ENCODE measurements at regions not wholly inside any gene's neighbourhood (a gene's known extent, or its start where the extent isn't known, plus 50 kb on each side); places are given as distances from the start of the nearest gene placed in this dataset.
"Not testable (repeated sequence)": the region's sequence is repeated elsewhere in the genome, so short reads cannot be mapped to it uniquely, and the experiment has no call there.

DNA sequence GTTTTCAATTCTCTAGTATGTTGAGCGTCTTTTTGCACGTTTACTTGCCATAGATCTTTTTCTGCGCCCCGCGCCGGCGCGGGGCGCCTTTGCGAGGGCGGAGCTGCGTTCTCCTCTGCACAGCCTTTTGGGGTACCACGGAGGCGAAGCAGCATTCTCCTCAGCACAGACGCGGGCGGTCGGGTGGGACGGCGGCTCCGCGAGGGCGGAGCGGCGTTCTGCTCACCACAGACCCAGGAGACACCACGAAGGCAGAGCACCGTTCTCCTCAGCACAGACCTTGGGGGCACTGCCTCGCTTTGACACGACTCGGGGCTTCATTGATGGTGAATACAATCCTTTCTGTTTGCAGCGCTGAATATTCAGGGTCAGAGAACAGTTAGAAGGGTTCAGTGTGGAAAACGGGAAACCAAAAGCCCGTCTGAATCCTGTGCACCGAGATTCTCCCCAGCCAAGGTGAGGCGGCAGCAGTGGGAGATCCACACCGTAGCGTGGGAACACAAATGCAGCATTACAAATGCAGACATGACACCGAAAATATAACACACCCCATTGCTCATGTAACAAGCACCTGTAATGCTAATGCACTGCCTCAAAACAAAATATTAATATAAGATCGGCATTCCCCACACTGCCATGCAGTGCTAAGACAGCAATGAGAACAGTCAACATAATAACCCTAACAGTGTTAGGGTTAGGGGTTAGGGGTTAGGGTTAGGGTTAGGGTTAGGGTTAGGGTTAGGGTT is 190.7 kb upstream of the VIPR2 start:
- not testable (repeated sequence) for H3K4me3 ChIP-seq (ENCODE audit: low read length in 2 of 2); H3K36me3 ChIP-seq (ENCODE audit: control insufficient read depth in 2 of 2, insufficient read depth in 2 of 2, low read length in 2 of 2); H3K27ac ChIP-seq (ENCODE audit: low read length); H3K9me3 ChIP-seq (ENCODE audit: control insufficient read depth in 2 of 2, low read length in 2 of 2); H3K9ac ChIP-seq (ENCODE audit: low read length in 2 of 2); H3K27me3 ChIP-seq (ENCODE audit: control insufficient read depth in 1 of 2, insufficient read depth in 2 of 2, low read length in 2 of 2); H3K4me1 ChIP-seq (ENCODE audit: control insufficient read depth, insufficient read depth, low read length)

DNA sequence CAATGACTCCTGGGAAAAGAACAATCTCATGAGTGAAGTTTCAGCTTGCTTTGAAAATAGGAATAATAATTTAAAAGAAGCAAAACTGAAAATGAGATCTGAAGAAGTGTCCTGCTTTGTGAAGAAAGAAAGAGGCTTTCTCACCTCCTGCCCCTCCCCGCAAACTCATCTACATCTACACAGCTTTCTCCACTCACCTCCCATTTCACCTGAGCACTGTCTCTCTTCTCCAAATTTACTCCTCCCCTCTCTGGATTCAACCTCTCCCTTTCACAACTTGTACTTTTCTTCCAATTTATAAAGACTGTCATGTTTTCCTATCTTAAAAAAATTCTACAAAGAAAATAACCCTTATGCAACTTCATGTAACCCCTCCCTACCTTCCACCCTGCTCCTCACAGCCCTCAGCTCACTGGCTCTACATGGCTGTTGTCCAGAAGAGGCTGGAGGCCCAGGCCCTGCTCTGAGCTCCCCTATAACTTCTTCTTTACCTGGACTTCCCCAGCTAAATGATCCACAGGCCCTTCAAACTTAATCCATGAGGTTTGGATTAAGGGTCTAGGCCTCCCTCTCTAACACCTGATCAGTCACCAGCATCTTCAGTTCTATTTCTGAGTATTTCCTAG is 188.3 kb upstream of the VIPR2 start:
- not testable (repeated sequence) for H3K9ac ChIP-seq (ENCODE audit: low read length in 2 of 2); H3K27ac ChIP-seq (ENCODE audit: low read length); H3K4me3 ChIP-seq (ENCODE audit: low read length in 2 of 2); H3K4me1 ChIP-seq (ENCODE audit: control insufficient read depth, insufficient read depth, low read length); H3K36me3 ChIP-seq (ENCODE audit: control insufficient read depth in 2 of 2, insufficient read depth in 2 of 2, low read length in 2 of 2); H3K27me3 ChIP-seq (ENCODE audit: control insufficient read depth in 1 of 2, insufficient read depth in 2 of 2, low read length in 2 of 2); H3K9me3 ChIP-seq (ENCODE audit: control insufficient read depth in 2 of 2, low read length in 2 of 2)

DNA sequence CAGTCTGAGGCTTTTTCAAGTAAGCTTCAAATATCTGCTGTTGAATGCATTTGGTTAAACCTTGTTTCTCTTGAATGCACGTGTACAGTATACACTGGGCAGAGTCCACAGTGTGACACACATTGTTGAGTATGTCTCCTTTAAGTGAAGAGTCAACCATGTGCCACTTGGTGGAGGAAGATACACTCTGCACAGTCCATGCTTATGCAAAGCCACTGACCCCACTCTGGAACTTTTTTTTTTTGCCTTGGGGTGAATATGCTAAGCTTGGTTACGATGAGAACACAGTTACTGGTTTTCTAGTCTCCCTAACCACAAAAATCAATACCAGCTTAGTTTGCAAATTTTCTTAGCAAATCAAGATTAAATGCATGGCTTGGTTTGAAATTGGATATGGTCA is 186.8 kb upstream of the VIPR2 start:
- Histone ChIP-seq H3K27me3 (ENCODE audit: control insufficient read depth in 1 of 2, insufficient read depth in 2 of 2, low read length in 2 of 2) (no peaks in the 10 kb centered on the region), H3K9ac (ENCODE audit: low read length in 2 of 2) (no peak overlapping the region), H3K4me1 (ENCODE audit: control insufficient read depth, insufficient read depth, low read length) (no peaks in the 10 kb centered on the region), H3K4me3 (ENCODE audit: low read length in 2 of 2) (no peak overlapping the region), H3K27ac (ENCODE audit: low read length) (no peak overlapping the region), H3K36me3 (ENCODE audit: control insufficient read depth in 2 of 2, insufficient read depth in 2 of 2, low read length in 2 of 2) (no peaks in the 10 kb centered on the region), H3K9me3 (ENCODE audit: control insufficient read depth in 2 of 2, low read length in 2 of 2) (peaks cover 0 to 17% of the 10 kb centered on the region in 2 donors)

DNA sequence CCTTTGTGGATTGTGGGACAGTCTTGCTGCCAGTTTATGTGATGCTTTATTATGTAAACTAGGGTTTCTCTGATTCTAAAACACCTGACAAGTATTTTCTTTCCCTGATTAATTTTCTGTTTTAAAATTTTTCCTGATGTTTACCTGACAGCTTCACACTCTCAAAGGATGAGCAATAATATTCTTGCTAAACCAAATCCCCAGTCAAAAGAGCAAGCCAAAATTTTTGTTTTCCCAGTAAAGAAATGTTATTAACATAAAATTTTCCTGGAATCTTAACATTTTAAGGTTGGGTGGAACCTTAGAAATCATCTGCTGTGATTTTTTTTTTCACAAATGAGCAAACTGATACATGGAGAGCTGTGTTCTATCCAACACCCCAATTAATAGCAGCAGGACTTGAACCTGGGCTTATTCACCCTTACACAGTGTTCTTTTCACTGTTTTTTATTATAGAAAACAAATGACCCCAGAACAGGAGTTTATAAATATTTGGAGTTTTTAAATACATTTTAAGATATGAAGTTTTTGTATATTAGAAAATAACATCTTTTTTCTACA is 185.2 kb upstream of the VIPR2 start:
- Histone ChIP-seq H3K9me3 (ENCODE audit: control insufficient read depth in 2 of 2, low read length in 2 of 2) (peaks cover 0 to 17% of the 10 kb centered on the region in 2 donors), H3K9ac (ENCODE audit: low read length in 2 of 2) (no peak overlapping the region), H3K27me3 (ENCODE audit: control insufficient read depth in 1 of 2, insufficient read depth in 2 of 2, low read length in 2 of 2) (no peaks in the 10 kb centered on the region), H3K4me3 (ENCODE audit: low read length in 2 of 2) (no peak overlapping the region), H3K36me3 (ENCODE audit: control insufficient read depth in 2 of 2, insufficient read depth in 2 of 2, low read length in 2 of 2) (no peaks in the 10 kb centered on the region), H3K4me1 (ENCODE audit: control insufficient read depth, insufficient read depth, low read length) (no peaks in the 10 kb centered on the region), H3K27ac (ENCODE audit: low read length) (no peak overlapping the region)

DNA sequence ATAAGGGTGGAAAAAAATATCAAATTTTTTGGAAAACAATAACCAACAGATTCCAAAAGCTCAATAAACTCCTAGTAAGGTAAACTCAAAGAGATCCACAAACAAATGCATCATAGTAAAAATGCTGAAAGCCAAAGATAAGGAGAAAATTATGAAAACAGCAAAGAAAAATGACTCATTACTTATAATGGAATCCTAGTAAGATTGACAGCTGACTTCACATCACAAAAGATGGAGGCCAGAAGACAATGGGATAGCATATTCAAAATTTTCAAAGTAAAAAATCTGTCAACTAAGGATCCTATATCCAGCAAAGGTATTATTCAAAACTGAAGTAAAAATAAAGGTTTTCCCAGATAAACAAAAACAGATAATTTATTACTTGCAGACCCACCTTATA is 183.4 kb upstream of the VIPR2 start:
- H3K9ac ChIP-seq (ENCODE audit: low read length in 2 of 2): no peak overlapping the region
- H3K27ac ChIP-seq (ENCODE audit: low read length): no peak overlapping the region
- no peak overlapping the region for H3K4me3 ChIP-seq (ENCODE audit: low read length in 2 of 2)
- H3K36me3 ChIP-seq (ENCODE audit: control insufficient read depth in 2 of 2, insufficient read depth in 2 of 2, low read length in 2 of 2): no peaks in the 10 kb centered on the region
- H3K27me3 ChIP-seq (ENCODE audit: control insufficient read depth in 1 of 2, insufficient read depth in 2 of 2, low read length in 2 of 2): no peaks in the 10 kb centered on the region
- H3K9me3 ChIP-seq (ENCODE audit: control insufficient read depth in 2 of 2, low read length in 2 of 2): peaks cover 0 to 17% of the 10 kb centered on the region in 2 donors
- no peaks in the 10 kb centered on the region for H3K4me1 ChIP-seq (ENCODE audit: control insufficient read depth, insufficient read depth, low read length)

DNA sequence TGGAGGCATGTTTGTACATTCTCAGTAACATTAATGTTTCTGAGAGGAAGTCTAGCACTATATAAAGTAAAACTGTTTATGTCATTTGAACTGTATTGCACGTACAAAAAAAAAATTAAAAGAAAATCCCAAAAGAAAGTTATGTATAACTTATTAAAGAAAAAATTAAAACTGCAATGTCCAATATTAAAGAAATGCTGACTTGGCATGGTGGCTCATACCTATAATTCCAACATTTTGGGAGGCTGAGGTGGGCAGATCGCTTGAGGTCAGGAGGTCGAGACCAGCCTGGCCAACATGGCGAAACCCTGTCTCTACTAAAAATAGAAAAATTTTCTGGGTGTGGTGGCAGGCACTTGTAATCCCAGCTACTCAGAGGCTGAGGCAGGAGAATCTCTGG is 178.7 kb upstream of the VIPR2 start:
- Histone ChIP-seq H3K9ac (ENCODE audit: low read length in 2 of 2) (no peak overlapping the region), H3K4me1 (ENCODE audit: control insufficient read depth, insufficient read depth, low read length) (no peaks in the 10 kb centered on the region), H3K9me3 (ENCODE audit: control insufficient read depth in 2 of 2, low read length in 2 of 2) (peaks cover 0 to 12% of the 10 kb centered on the region in 2 donors), H3K27ac (ENCODE audit: low read length) (no peak overlapping the region), H3K4me3 (ENCODE audit: low read length in 2 of 2) (no peak overlapping the region), H3K27me3 (ENCODE audit: control insufficient read depth in 1 of 2, insufficient read depth in 2 of 2, low read length in 2 of 2) (no peaks in the 10 kb centered on the region), H3K36me3 (ENCODE audit: control insufficient read depth in 2 of 2, insufficient read depth in 2 of 2, low read length in 2 of 2) (no peaks in the 10 kb centered on the region)

DNA sequence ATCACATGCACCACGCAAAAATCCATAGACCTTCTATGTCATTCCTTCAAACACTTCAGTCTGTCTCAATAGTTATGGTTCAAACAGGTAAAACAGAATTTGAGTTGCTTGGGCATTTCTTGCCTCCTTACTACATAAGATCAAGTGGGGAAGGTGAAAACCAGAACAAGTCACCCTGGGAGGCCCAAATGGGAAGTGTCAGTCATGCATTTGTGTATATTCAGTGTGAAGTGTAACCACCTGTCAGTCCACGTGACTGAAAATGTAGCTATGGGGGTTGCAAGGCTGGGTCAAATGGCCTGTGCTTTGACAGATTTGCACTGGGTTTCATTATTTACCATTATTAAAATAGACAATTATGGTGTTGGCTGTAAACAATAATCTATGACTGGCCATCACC is 176.6 kb upstream of the VIPR2 start:
- H3K4me1 ChIP-seq (ENCODE audit: control insufficient read depth, insufficient read depth, low read length): no peaks in the 10 kb centered on the region
- H3K27me3 ChIP-seq (ENCODE audit: control insufficient read depth in 1 of 2, insufficient read depth in 2 of 2, low read length in 2 of 2): no peaks in the 10 kb centered on the region
- H3K4me3 ChIP-seq (ENCODE audit: low read length in 2 of 2): no peak overlapping the region
- H3K9me3 ChIP-seq (ENCODE audit: control insufficient read depth in 2 of 2, low read length in 2 of 2): no peaks in the 10 kb centered on the region
- no peaks in the 10 kb centered on the region for H3K36me3 ChIP-seq (ENCODE audit: control insufficient read depth in 2 of 2, insufficient read depth in 2 of 2, low read length in 2 of 2)
- no peak overlapping the region for H3K9ac ChIP-seq (ENCODE audit: low read length in 2 of 2)
- no peak overlapping the region for H3K27ac ChIP-seq (ENCODE audit: low read length)

DNA sequence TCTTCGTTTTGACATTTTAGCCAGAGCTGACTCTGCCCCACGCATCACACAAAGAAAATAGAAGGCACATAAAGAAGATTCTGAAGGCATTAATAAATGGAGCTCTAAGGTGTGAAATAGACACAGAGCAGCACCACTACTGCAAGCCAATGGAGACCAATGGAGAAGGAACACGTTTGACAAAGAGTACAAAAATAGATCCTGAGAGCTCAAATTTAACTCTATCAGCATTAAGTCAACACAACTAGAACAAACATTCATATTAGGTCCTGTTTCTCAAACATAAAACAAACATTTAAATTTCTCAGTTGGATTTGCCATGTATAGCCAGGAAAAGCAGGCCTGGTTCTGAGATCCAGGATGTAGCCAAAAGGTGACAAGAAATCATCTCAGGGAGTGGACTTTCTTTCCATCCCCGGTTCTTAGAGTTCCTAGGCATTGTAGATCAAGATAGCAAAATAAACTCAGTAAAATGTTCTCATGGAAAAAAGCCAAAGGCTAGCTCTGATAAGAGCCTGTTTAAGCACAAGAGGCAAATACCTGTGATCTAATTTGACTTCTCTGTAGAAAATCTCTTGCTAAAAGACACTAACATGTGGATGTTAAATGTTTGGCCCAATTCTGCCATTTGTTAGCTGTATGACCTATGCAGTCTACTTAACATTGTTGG is 174.2 kb upstream of the VIPR2 start:
- H3K27ac ChIP-seq (ENCODE audit: low read length): no peak overlapping the region
- no peaks in the 10 kb centered on the region for H3K27me3 ChIP-seq (ENCODE audit: control insufficient read depth in 1 of 2, insufficient read depth in 2 of 2, low read length in 2 of 2)
- H3K36me3 ChIP-seq (ENCODE audit: control insufficient read depth in 2 of 2, insufficient read depth in 2 of 2, low read length in 2 of 2): no peaks in the 10 kb centered on the region
- no peak overlapping the region for H3K4me3 ChIP-seq (ENCODE audit: low read length in 2 of 2)
- no peaks in the 10 kb centered on the region for H3K4me1 ChIP-seq (ENCODE audit: control insufficient read depth, insufficient read depth, low read length)
- H3K9me3 ChIP-seq (ENCODE audit: control insufficient read depth in 2 of 2, low read length in 2 of 2): no peaks in the 10 kb centered on the region
- H3K9ac ChIP-seq (ENCODE audit: low read length in 2 of 2): no peak overlapping the region

DNA sequence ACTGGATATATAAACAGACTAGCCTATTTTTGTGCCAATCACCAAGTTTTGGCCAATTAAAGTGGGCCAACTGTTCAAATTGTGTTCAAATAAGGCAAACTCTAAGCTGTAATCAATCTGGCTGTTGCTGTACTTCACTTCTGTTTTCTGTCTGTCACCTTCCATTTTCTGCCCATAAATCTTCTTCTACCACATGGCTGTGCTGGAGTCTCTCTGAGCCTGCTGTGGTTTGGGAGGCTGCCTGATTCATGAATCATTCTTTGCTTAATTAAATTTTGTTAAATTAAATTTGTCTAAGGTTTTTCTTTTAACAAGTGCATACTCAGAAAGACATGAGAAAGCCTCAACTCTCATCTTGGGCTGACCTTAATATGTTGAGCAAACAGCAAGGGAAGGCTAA is 172.6 kb upstream of the VIPR2 start:
- H3K4me1 ChIP-seq (ENCODE audit: control insufficient read depth, insufficient read depth, low read length): no peaks in the 10 kb centered on the region
- no peaks in the 10 kb centered on the region for H3K27me3 ChIP-seq (ENCODE audit: control insufficient read depth in 1 of 2, insufficient read depth in 2 of 2, low read length in 2 of 2)
- no peaks in the 10 kb centered on the region for H3K9me3 ChIP-seq (ENCODE audit: control insufficient read depth in 2 of 2, low read length in 2 of 2)
- H3K4me3 ChIP-seq (ENCODE audit: low read length in 2 of 2): no peak overlapping the region
- H3K36me3 ChIP-seq (ENCODE audit: control insufficient read depth in 2 of 2, insufficient read depth in 2 of 2, low read length in 2 of 2): no peaks in the 10 kb centered on the region
- H3K9ac ChIP-seq (ENCODE audit: low read length in 2 of 2): no peak overlapping the region
- H3K27ac ChIP-seq (ENCODE audit: low read length): no peak overlapping the region

DNA sequence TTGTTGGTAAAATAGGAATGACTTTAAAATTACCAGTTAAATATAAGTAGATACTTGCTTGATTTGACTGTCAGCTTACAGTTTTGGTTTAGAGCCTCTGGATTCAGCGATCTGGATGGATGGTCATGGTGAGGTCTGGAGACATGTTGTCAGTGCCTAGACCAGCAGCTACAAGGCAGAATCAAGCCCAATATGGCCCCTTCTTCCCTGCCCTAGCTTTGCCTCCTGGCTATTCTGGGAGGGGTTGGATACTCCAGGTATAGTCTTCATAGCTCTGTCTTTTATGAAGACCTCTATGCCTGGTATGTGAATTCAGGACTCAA is 166.5 kb upstream of the VIPR2 start:
- Histone ChIP-seq H3K36me3 (ENCODE audit: control insufficient read depth in 2 of 2, insufficient read depth in 2 of 2, low read length in 2 of 2) (no peaks in the 10 kb centered on the region), H3K9me3 (ENCODE audit: control insufficient read depth in 2 of 2, low read length in 2 of 2) (no peaks in the 10 kb centered on the region), H3K4me3 (ENCODE audit: low read length in 2 of 2) (no peak overlapping the region), H3K27ac (ENCODE audit: low read length) (no peak overlapping the region), H3K27me3 (ENCODE audit: control insufficient read depth in 1 of 2, insufficient read depth in 2 of 2, low read length in 2 of 2) (no peaks in the 10 kb centered on the region), H3K9ac (ENCODE audit: low read length in 2 of 2) (no peak overlapping the region), H3K4me1 (ENCODE audit: control insufficient read depth, insufficient read depth, low read length) (no peaks in the 10 kb centered on the region)
